B cell (primary cell): ENCODE measurements at regions not wholly inside any gene's neighbourhood (a gene's known extent, or its start where the extent isn't known, plus 50 kb on each side); places are given as distances from the start of the nearest gene placed in this dataset.

Experiments
- ATAC-seq: fragments of 200-7000 bp; cut with Tn5 transposase; one replicate; pipeline ENCODE4 v1.10.0; 2021; ENCODE audit warnings: low read depth, mild to moderate bottlenecking, moderate number of reproducible peaks, moderate library complexity
- CTCF ChIA-PET: fragments of 350-600 bp; sonication (Branson Sonifier 250); formaldehyde crosslinking; loops from one replicate; lab custom pipeline; 2021; ENCODE audit warnings: antibody characterized with exemption, inconsistent platforms; lab: Charles Lee
- POLR2A ChIA-PET: fragments of 350-600 bp; sonication (Branson Sonifier 250); formaldehyde crosslinking; loops from one replicate; lab custom pipeline; 2021; ENCODE audit warnings: antibody characterized with exemption; lab: Charles Lee
- DNase-seq: peaks from one replicate; pipeline ENCODE4 v3.0.0; 2013
- H2AFZ ChIP-seq: 2 replicates; pipeline ENCODE4 v1.6.1; 2012; ENCODE audit warnings: mild to moderate bottlenecking, low read depth, low read length; ENCODE audit not compliant: insufficient read depth, poor library complexity, severe bottlenecking
- H3K27ac ChIP-seq, 2 donors: 1 replicate in 1 of 2; 2 replicates in 1 of 2; pipeline ENCODE4 v1.5.1; 2012 to 2013; ENCODE audit warnings: low read length in 2 of 2, mild to moderate bottlenecking in 2 of 2, moderate library complexity in 1 of 2
- H3K27me3 ChIP-seq, 4 experiments: fragments of 200-600 bp in 1 of 4; sonication (generic) in 1 of 4; replicated peaks in 1 of 4; 1 replicate in 2 of 4; 2 replicates in 2 of 4; pipeline versions ENCODE4 v1.6.1 to v1.7.0; 2013 to 2016; ENCODE audit warnings: low read length in 3 of 4, mild to moderate bottlenecking in 2 of 4, mixed read lengths in 1 of 4, moderate library complexity in 1 of 4; ENCODE audit not compliant: insufficient read depth in 4 of 4, control insufficient read depth in 3 of 4; ENCODE audit errors: control extremely low read depth in 1 of 4
- H3K36me3 ChIP-seq, 2 experiments: replicated peaks in 1 of 2; 1 replicate in 1 of 2; 2 replicates in 1 of 2; pipeline versions ENCODE4 v1.6.1 to v1.7.1; 2013; ENCODE audit warnings: low read length in 1 of 2; ENCODE audit not compliant: insufficient read depth in 2 of 2, control insufficient read depth in 1 of 2; ENCODE audit errors: control extremely low read depth in 1 of 2, extremely low read depth in 1 of 2
- H3K4me1 ChIP-seq, 2 donors: fragments of 200-600 bp in 1 of 2; sonication (generic) in 1 of 2; 1 replicate in 1 of 2; 2 replicates in 1 of 2; pipeline versions ENCODE4 v1.5.1 to v1.6.1; 2013 to 2017; ENCODE audit warnings: low read length in 2 of 2; ENCODE audit not compliant: control insufficient read depth in 2 of 2, insufficient read depth in 2 of 2
- H3K4me2 ChIP-seq: replicated peaks from 2 replicates; pipeline ENCODE3; 2012; ENCODE audit warnings: mild to moderate bottlenecking, low read depth, low read length; ENCODE audit not compliant: poor library complexity, severe bottlenecking
- H3K4me3 ChIP-seq, 5 experiments: fragments of 200-600 bp in 1 of 5; sonication (generic) in 1 of 5; 1 replicate in 3 of 5; 2 replicates in 2 of 5; pipeline versions ENCODE4 v1.5.1 to v1.7.0; 2011 to 2016; ENCODE audit warnings: low read length in 4 of 5, mild to moderate bottlenecking in 4 of 5, low read depth in 2 of 5, control low read depth in 1 of 5, moderate library complexity in 1 of 5; ENCODE audit not compliant: insufficient read depth in 1 of 5; ENCODE audit errors: control extremely low read depth in 1 of 5, extremely low read depth in 1 of 5
- H3K79me2 ChIP-seq: fragments of 200-600 bp; sonication (generic); one replicate; pipeline ENCODE4 v1.6.0; 2016; ENCODE audit warnings: low read length; ENCODE audit not compliant: control insufficient read depth, insufficient read depth
- H3K9ac ChIP-seq: fragments of 200-600 bp; sonication (generic); 2 replicates; pipeline ENCODE4 v1.6.1; 2017; ENCODE audit warnings: mild to moderate bottlenecking, low read length, moderate library complexity
- H3K9me3 ChIP-seq, 3 donors: one replicate each; pipeline versions ENCODE4 v1.6.1 to v1.7.1; 2013; ENCODE audit warnings: low read length in 2 of 3; ENCODE audit not compliant: control insufficient read depth in 2 of 3, insufficient read depth in 1 of 3; ENCODE audit errors: control extremely low read depth in 1 of 3
- H4K20me1 ChIP-seq: 2 replicates; pipeline ENCODE4 v1.6.0; 2012; ENCODE audit warnings: mild to moderate bottlenecking, low read length; ENCODE audit not compliant: insufficient read depth, control insufficient read depth, poor library complexity, severe bottlenecking
- H3K27ac Mint-ChIP-seq: one replicate; pipeline ENCODE4 v1.8.0; 2021; ENCODE audit warnings: mixed read lengths
- H3K27me3 Mint-ChIP-seq: one replicate; pipeline ENCODE4 v1.8.0; 2021; ENCODE audit warnings: mixed read lengths
- H3K4me1 Mint-ChIP-seq: one replicate; pipeline ENCODE4 v1.8.0; 2021; ENCODE audit warnings: mixed read lengths
- H3K4me3 Mint-ChIP-seq: one replicate; pipeline ENCODE4 v1.8.0; 2021; ENCODE audit warnings: mixed read lengths
- H3K9me3 Mint-ChIP-seq: one replicate; pipeline ENCODE4 v1.8.0; 2022; ENCODE audit warnings: mixed read lengths; ENCODE audit not compliant: insufficient read depth
- CTCF ChIP-seq: fragments of 200-600 bp; IDR thresholded peaks from one replicate; pipeline ENCODE4 v1.8.0; 2022; ENCODE audit warnings: antibody characterized with exemption, mild to moderate bottlenecking
- EZH2 ChIP-seq: IDR thresholded peaks from 2 replicates; pipeline ENCODE4 v1.6.1; 2012; ENCODE audit warnings: borderline replicate concordance, low read depth, mild to moderate bottlenecking, moderate library complexity, low read length; ENCODE audit not compliant: insufficient read depth, poor library complexity, severe bottlenecking
- WGBS: methylation state at CpG from one replicate; pipeline ENCODE4 v1.1.5; 2013; ENCODE audit warnings: missing lambda C conversion rate; ENCODE audit not compliant: insufficient coverage; 5-methylcytosine and 5-hydroxymethylcytosine counted together
- intact Hi-C: fragments of 100-400 bp; cut with micrococcal nuclease; formaldehyde crosslinking; loops from one replicate; pipeline ENCODE4 v1.10.0; 2022

- Histone ChIP-seq H4K20me1 (no peaks in the 10 kb centered on the region), H3K9ac (no peak overlapping the region), H3K79me2 (no peaks in the 10 kb centered on the region), H3K4me3 (no peak overlapping the region), H2AFZ (no peak overlapping the region), H3K27ac (no peak overlapping the region), H3K4me1 (no peaks in the 10 kb centered on the region), H3K36me3 (no peaks in the 10 kb centered on the region), H3K9me3 (peaks cover 0 to 5% (median 0%) of the 10 kb centered on the region in 3 donors), H3K27me3 (no peaks in the 10 kb centered on the region), H3K4me2 (no peak overlapping the region)
- H3K4me1 Mint-ChIP-seq = no peaks in the 10 kb centered on the region
- no peak overlapping the region for H3K27ac Mint-ChIP-seq
- no peak for ATAC-seq
- H3K27me3 Mint-ChIP-seq = no peaks in the 10 kb centered on the region
- ChIA-PET CTCF (interaction anchor here (0.7 kb wide), 1 partner anchor 130 kb away, joined by 3 read pairs; no protein-coding TSS in a partner anchor), POLR2A (no interaction called here)
- H3K4me3 Mint-ChIP-seq = no peak overlapping the region
- no CpG with 5 or more reads among the region's 3 CpGs for WGBS
- intact Hi-C loops = no loop called here
- DNase-seq = no peak
- no peaks in the 10 kb centered on the region for H3K9me3 Mint-ChIP-seq
- TF ChIP-seq EZH2 (no peak), CTCF (no peak)
Observed at GRCh38 chr13:80239571-80240255, 101.2 kb downstream of the SPRY2 start.

- Histone ChIP-seq H4K20me1 (no peaks in the 10 kb centered on the region), H2AFZ (no peak overlapping the region), H3K4me3 (no peak overlapping the region), H3K27me3 (no peaks in the 10 kb centered on the region), H3K4me2 (no peak overlapping the region), H3K9ac (no peak overlapping the region), H3K4me1 (no peaks in the 10 kb centered on the region), H3K36me3 (no peaks in the 10 kb centered on the region), H3K9me3 (peaks cover 0 to 5% (median 0%) of the 10 kb centered on the region in 3 donors), H3K27ac (no peak overlapping the region), H3K79me2 (no peaks in the 10 kb centered on the region)
- TF ChIP-seq CTCF (no peak), EZH2 (no peak)
- Mint-ChIP-seq H3K27me3 (no peaks in the 10 kb centered on the region), H3K9me3 (no peaks in the 10 kb centered on the region), H3K4me1 (no peaks in the 10 kb centered on the region), H3K27ac (no peak overlapping the region), H3K4me3 (no peak overlapping the region)
- ATAC-seq (no peak), DNase-seq (no peak)
- ChIA-PET POLR2A (no interaction called here), CTCF (interaction anchor here (0.7 kb wide), 1 partner anchor 130 kb away, joined by 3 read pairs; no protein-coding TSS in a partner anchor)
- intact Hi-C loops = no loop called here
Observed at GRCh38 chr13:80239116-80239515, 101.8 kb downstream of the SPRY2 start.
